Thyroid gland (tissue), 4 donors: ENCODE measurements at regions not wholly inside any gene's neighbourhood (a gene's known extent, or its start where the extent isn't known, plus 50 kb on each side); places are given as distances from the start of the nearest gene placed in this dataset.
"Not testable (repeated sequence)": the region's sequence is repeated elsewhere in the genome, so short reads cannot be mapped to it uniquely, and the experiment has no call there.

ENCODE experiments used
- DNase-seq, 2 donors: peaks; one replicate each; pipeline ENCODE4 v3.0.0-alpha.2; 2019
- H3K27ac ChIP-seq, 3 donors: fragments of 200-600 bp; sonication (generic); 1 replicate in 2 of 3; 2 replicates in 1 of 3; pipeline ENCODE4 v1.5.1; 2016 to 2019; ENCODE audit warnings: mild to moderate bottlenecking in 1 of 3, moderate library complexity in 1 of 3
- H3K27me3 ChIP-seq: fragments of 200-600 bp; sonication (generic); one replicate; pipeline ENCODE4 v1.5.1; 2019
- H3K36me3 ChIP-seq, 2 donors: fragments of 200-600 bp; sonication (generic); one replicate each; pipeline ENCODE4 v1.5.1; 2016 to 2019
- H3K4me1 ChIP-seq, 2 donors: fragments of 200-600 bp; sonication (generic); one replicate each; pipeline ENCODE4 v1.5.1; 2017 to 2019
- H3K4me3 ChIP-seq, 3 donors: fragments of 200-600 bp; sonication (generic); replicated peaks in 1 of 3; 1 replicate in 2 of 3; 2 replicates in 1 of 3; pipeline ENCODE4 v1.5.1; 2016; ENCODE audit warnings: mild to moderate bottlenecking in 1 of 3
- H3K9me3 ChIP-seq: fragments of 200-600 bp; sonication (generic); one replicate; pipeline ENCODE4 v1.5.1; 2017
- WGBS, 2 donors: methylation state at CpG; one replicate each; pipeline ENCODE4 v1.1.5; 2017; 5-methylcytosine and 5-hydroxymethylcytosine counted together
- intact Hi-C: fragments of 100-400 bp; cut with DNase I; formaldehyde crosslinking; loops from one replicate; pipeline ENCODE4 v1.15.1; 2023

- WGBS, 2 donors, result no CpG with 5 or more reads among the region's 33 CpGs
- intact Hi-C loops, H3K27me3 ChIP-seq, H3K4me1 ChIP-seq, DNase-seq, H3K9me3 ChIP-seq, H3K36me3 ChIP-seq, H3K4me3 ChIP-seq, H3K27ac ChIP-seq: not testable (repeated sequence)
Observed at GRCh38 chr21:5013455-5014304, 5507.7 kb upstream of the TPTE start.

GRCh38 chr21:5015187-5015586 is 5506.2 kb upstream of the TPTE start:
- H3K36me3 ChIP-seq, H3K27me3 ChIP-seq, intact Hi-C loops, H3K4me3 ChIP-seq, H3K9me3 ChIP-seq, H3K4me1 ChIP-seq, DNase-seq, H3K27ac ChIP-seq: not testable (repeated sequence)
- no CpG with 5 or more reads among the region's 17 CpGs for WGBS, 2 donors

- H3K27me3 ChIP-seq, DNase-seq, H3K9me3 ChIP-seq, intact Hi-C loops, H3K4me3 ChIP-seq, H3K27ac ChIP-seq, H3K4me1 ChIP-seq, H3K36me3 ChIP-seq: not testable (repeated sequence)
- WGBS, 2 donors, result no CpG with 5 or more reads among the region's 15 CpGs
Observed at GRCh38 chr21:5019120-5019519, 5502.3 kb upstream of the TPTE start.

GRCh38 chr21:5021815-5022214 is 5499.6 kb upstream of the TPTE start:
- H3K9me3 ChIP-seq, H3K27ac ChIP-seq, H3K27me3 ChIP-seq, H3K4me3 ChIP-seq, H3K36me3 ChIP-seq, H3K4me1 ChIP-seq, DNase-seq, intact Hi-C loops: not testable (repeated sequence)
- no CpG with 5 or more reads among the region's 27 CpGs for WGBS, 2 donors

- H3K36me3 ChIP-seq, H3K27me3 ChIP-seq, intact Hi-C loops, DNase-seq, H3K27ac ChIP-seq, H3K4me3 ChIP-seq, H3K4me1 ChIP-seq, H3K9me3 ChIP-seq: not testable (repeated sequence)
- no CpG with 5 or more reads among the region's 52 CpGs for WGBS, 2 donors
Observed at GRCh38 chr21:5022254-5022653, 5499.1 kb upstream of the TPTE start.

- H3K4me1 ChIP-seq, DNase-seq, H3K4me3 ChIP-seq, H3K27ac ChIP-seq, H3K27me3 ChIP-seq, intact Hi-C loops, H3K9me3 ChIP-seq, H3K36me3 ChIP-seq: not testable (repeated sequence)
- no CpG with 5 or more reads among the region's 45 CpGs for WGBS, 2 donors
Observed at GRCh38 chr21:5022748-5023147, 5498.6 kb upstream of the TPTE start.

- H3K4me1 ChIP-seq, H3K9me3 ChIP-seq, H3K4me3 ChIP-seq, H3K36me3 ChIP-seq, DNase-seq, H3K27me3 ChIP-seq, H3K27ac ChIP-seq, intact Hi-C loops: not testable (repeated sequence)
- WGBS, 2 donors, result no CpG with 5 or more reads among the region's 14 CpGs
Observed at GRCh38 chr21:5035147-5035546, 5486.2 kb upstream of the TPTE start.

GRCh38 chr21:5035587-5035986 is 5485.8 kb upstream of the TPTE start:
- intact Hi-C loops, H3K9me3 ChIP-seq, H3K36me3 ChIP-seq, H3K4me1 ChIP-seq, H3K27me3 ChIP-seq, H3K27ac ChIP-seq, H3K4me3 ChIP-seq, DNase-seq: not testable (repeated sequence)
- no CpG with 5 or more reads among the region's 9 CpGs for WGBS, 2 donors

GRCh38 chr21:5037606-5038331 is 5483.6 kb upstream of the TPTE start:
- H3K9me3 ChIP-seq, H3K27ac ChIP-seq, H3K27me3 ChIP-seq, H3K36me3 ChIP-seq, DNase-seq, H3K4me3 ChIP-seq, intact Hi-C loops, H3K4me1 ChIP-seq: not testable (repeated sequence)
- no CpG with 5 or more reads among the region's 15 CpGs for WGBS, 2 donors

- intact Hi-C loops, H3K27ac ChIP-seq, H3K36me3 ChIP-seq, DNase-seq, H3K9me3 ChIP-seq, H3K27me3 ChIP-seq, H3K4me3 ChIP-seq, H3K4me1 ChIP-seq: not testable (repeated sequence)
- WGBS, 2 donors, result no CpG with 5 or more reads among the region's 5 CpGs
Observed at GRCh38 chr21:5039926-5040325, 5481.5 kb upstream of the TPTE start.

- H3K9me3 ChIP-seq, H3K4me3 ChIP-seq, H3K36me3 ChIP-seq, DNase-seq, intact Hi-C loops, H3K27me3 ChIP-seq, H3K27ac ChIP-seq, H3K4me1 ChIP-seq: not testable (repeated sequence)
- no CpG with 5 or more reads among the region's 17 CpGs for WGBS, 2 donors
Observed at GRCh38 chr21:5042583-5042982, 5478.8 kb upstream of the TPTE start.

- H3K9me3 ChIP-seq, H3K27me3 ChIP-seq, H3K36me3 ChIP-seq, H3K4me3 ChIP-seq, DNase-seq, H3K27ac ChIP-seq, H3K4me1 ChIP-seq, intact Hi-C loops: not testable (repeated sequence)
- WGBS, 2 donors, result no CpG with 5 or more reads among the region's 7 CpGs
Observed at GRCh38 chr21:5044812-5045211, 5476.6 kb upstream of the TPTE start.
